ENCODE measurements at regions not wholly inside any gene's neighbourhood (a gene's known extent, or its start where the extent isn't known, plus 50 kb on each side); places are given as distances from the start of the nearest gene placed in this dataset.

DNA sequence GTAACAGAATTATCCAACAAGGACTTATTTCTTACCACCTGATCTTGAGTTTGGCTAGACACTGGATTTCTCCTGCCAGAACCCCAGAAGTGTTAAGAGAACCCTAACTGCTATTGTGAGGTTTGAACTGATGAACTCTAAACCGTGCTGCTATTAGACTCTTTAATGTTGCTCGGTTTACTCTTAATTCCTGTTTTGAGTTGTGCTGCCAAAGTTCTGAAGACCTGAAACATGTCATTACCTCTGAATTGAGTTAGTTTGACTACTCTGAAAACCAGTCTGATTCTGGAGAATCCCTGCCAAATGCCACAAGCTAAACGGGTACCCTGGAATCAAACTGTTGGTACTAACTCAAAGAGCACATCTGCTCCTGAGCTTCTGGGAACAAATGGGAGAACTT is 215.5 kb downstream of the KLF12 start:
- DNase-seq (ENCODE audit: insufficient read length, low spot score) = no peak
- TF ChIP-seq, protein P1, sequence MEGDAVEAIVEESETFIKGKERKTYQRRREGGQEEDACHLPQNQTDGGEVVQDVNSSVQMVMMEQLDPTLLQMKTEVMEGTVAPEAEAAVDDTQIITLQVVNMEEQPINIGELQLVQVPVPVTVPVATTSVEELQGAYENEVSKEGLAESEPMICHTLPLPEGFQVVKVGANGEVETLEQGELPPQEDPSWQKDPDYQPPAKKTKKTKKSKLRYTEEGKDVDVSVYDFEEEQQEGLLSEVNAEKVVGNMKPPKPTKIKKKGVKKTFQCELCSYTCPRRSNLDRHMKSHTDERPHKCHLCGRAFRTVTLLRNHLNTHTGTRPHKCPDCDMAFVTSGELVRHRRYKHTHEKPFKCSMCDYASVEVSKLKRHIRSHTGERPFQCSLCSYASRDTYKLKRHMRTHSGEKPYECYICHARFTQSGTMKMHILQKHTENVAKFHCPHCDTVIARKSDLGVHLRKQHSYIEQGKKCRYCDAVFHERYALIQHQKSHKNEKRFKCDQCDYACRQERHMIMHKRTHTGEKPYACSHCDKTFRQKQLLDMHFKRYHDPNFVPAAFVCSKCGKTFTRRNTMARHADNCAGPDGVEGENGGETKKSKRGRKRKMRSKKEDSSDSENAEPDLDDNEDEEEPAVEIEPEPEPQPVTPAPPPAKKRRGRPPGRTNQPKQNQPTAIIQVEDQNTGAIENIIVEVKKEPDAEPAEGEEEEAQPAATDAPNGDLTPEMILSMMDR (IDR thresholded peaks at IDR 0.05; ENCODE audit: insufficient read depth, missing control alignments) = no peak
- no peak for FAIRE-seq

DNA sequence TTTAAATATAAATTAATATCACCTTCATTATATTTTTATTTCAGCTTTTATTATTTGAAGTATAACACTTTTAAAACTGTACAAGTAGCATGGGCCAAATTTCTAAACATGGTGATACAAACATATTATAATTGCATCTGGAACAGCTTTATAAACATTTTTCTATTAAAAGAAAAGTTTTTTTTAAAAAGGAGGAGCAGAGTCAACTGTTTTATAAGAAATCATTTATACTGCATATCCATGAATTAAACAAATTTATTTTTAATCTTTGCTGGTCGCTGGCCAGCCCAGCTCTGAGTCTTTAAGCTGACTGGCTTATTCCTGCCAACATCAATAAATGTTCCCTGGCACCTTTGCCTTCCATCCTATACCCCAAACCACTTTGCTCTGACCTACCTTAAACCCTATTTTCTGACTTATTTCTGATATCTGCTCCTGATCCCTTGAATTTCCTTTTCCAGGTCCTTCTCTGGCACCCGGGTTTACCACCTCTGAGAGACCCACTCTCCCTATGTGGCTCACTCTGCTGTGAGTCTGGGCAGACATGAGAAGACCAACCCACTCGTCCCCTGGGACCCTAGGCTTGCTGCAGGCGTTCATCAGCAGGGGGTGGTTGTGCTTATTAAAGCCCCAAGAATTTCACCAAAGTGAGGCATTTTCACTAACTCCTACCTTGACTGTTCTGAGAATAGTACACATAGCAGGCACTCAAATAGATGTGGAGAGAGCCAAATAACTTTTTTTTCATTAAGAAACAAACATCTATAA is 220.3 kb downstream of the KLF12 start:
- DNase-seq (ENCODE audit: insufficient read length, low spot score) (no peak), FAIRE-seq (no peak)
- TF ChIP-seq, protein P1 (IDR thresholded peaks at IDR 0.05; ENCODE audit: insufficient read depth, missing control alignments) = no peak

DNA sequence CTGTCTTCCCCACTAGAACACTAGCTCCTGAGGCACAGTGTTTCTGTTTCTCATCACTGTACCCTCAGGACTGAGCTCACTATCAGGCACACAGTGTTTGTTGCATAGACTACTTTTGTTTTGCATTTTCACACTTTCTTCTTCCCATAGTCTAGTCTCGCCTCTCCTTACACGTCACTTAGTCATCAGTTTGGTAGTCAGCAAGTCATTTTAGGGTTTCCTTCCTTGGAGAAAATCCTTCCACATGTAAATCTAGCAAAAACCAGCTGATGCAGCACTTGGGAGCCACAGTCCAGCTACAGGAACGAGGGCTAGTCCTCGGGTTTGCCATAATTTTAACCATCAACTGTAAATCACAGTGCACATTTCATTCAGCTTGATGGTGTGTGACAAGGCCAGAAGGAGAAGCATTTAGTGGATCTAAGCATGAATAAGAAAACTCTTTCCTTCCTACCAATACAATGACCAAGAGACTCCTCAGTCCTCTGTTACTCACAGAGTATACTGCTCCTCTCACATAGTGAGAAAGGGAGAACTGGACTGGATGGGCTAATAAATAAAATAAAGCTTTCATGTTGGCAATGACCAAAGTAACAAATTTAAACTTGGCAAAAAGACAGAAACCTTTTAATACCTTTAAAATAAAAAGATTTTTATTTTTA is 221.0 kb downstream of the KLF12 start:
- TF ChIP-seq, protein P1 (IDR thresholded peaks at IDR 0.05; ENCODE audit: insufficient read depth, missing control alignments) = no peak
- no peak for FAIRE-seq
- no peak for DNase-seq (ENCODE audit: insufficient read length, low spot score)

DNA sequence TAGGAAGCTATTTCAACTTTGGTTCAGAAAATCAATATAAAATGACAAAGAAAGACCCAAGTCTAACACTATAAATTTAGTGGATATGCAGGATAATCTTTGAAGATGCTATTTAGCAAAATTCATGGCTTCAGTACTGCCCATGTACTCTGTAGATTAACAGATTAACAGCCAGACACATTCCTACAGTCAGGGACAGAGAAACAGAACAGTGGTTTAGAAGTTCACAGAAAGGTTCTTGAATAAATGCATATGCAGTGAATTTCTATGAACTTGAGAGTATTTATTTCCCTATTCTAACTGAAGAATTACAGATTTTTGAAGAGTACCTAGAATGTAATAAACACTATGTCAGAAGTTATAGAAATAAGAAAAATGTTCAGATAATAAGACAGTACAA is 222.8 kb downstream of the KLF12 start:
- FAIRE-seq (no peak), DNase-seq (ENCODE audit: insufficient read length, low spot score) (no peak)
- TF ChIP-seq, protein P1 (IDR thresholded peaks at IDR 0.05; ENCODE audit: insufficient read depth, missing control alignments) = no peak

DNA sequence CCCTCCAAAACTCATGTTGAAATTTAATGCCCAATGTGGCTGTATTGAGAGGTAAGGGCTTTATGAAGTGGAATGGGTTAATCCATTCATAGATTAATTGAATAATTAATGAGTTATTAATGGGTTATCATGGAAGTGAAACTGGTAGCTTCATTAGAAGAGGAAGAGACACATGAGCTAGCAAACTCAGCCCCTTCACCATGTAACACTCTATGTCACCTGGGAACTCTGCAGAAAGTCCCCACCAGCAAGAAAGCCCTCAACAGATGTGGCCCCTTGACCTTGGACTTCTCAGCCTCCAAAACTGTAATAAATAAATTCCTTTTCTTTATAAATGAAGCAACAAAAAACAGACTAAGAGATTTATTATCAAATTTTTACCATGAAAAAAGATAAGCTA is 223.5 kb downstream of the KLF12 start:
- TF ChIP-seq, protein P1 (IDR thresholded peaks at IDR 0.05; ENCODE audit: insufficient read depth, missing control alignments) = no peak
- DNase-seq (ENCODE audit: insufficient read length, low spot score) (no peak), FAIRE-seq (no peak)

DNA sequence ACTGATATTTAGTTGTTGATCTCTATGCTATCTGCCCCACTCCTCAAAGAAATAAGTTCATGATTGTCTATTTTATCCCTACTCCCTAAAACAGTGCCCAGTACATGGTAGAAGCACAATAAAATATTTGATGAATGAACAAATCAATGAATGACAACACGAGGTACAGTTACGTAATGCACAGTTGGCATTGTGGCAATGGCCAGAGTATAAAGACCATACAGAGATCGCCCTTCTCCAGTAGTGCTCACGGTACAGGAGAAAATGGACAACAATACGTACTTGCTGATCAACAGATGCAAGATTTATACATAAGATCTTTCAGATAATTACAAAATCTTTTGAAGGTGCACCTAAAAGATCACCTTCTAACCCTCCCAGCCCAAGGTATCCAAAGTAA is 225.4 kb downstream of the KLF12 start:
- TF ChIP-seq, protein P1 (IDR thresholded peaks at IDR 0.05; ENCODE audit: insufficient read depth, missing control alignments) = no peak
- DNase-seq (ENCODE audit: insufficient read length, low spot score) (no peak), FAIRE-seq (no peak)

DNA sequence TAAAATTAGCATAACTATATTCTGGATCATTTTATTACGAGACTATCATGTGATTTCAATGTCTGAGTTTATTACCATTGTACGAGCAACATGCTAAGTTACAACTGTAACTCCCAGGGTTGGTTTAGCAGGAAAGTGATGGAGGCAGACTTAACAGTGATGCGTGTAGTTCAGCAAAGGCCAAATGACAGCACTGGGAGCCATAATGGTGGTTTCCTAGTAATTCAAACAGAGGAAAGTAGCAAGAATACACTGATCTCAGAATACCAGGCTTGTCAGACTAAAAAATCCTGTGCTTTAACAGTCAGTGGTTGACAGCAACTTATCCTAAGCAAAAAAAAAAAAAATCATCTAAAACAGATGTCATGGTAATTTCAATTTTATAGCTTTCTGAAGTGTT is 229.6 kb downstream of the KLF12 start:
- FAIRE-seq (no peak), DNase-seq (ENCODE audit: insufficient read length, low spot score) (no peak)
- TF ChIP-seq, protein P1 (IDR thresholded peaks at IDR 0.05; ENCODE audit: insufficient read depth, missing control alignments) = no peak

All from D721Med (cell line).